GM12878 (cell line): ENCODE measurements at regions not wholly inside any gene's neighbourhood (a gene's known extent, or its start where the extent isn't known, plus 50 kb on each side); places are given as distances from the start of the nearest gene placed in this dataset.

Experiments
- CHD1 ChIP-seq: IDR thresholded peaks from 2 replicates; pipeline ENCODE4 v1.6.1; 2012; ENCODE audit warnings: low read depth, low read length, improper control_type of control experiment
- EZH2 ChIP-seq: IDR thresholded peaks from 2 replicates; pipeline ENCODE4 v1.6.1; 2012; ENCODE audit warnings: low read depth, mild to moderate bottlenecking, control low read depth, inconsistent platforms, low read length, borderline replicate concordance; ENCODE audit not compliant: control insufficient read depth
- JUNB ChIP-seq: IDR thresholded peaks from 2 replicates; pipeline ENCODE4 v1.6.1; 2016; ENCODE audit warnings: antibody characterized with exemption, mild to moderate bottlenecking
- NR2F1 ChIP-seq: fragments of 450-650 bp; conservative IDR thresholded peaks from 2 replicates; pipeline ENCODE4 v1.6.1; 2017; ENCODE audit warnings: mild to moderate bottlenecking
- POLR2A ChIP-seq: IDR thresholded peaks from 2 replicates; pipeline ENCODE4 v1.6.1; 2011; ENCODE audit warnings: low read depth, mild to moderate bottlenecking, low read length
- POLR2AphosphoS5 ChIP-seq: IDR thresholded peaks from 2 replicates; pipeline ENCODE4 v1.6.1; 2011; ENCODE audit warnings: mild to moderate bottlenecking, low read length, inconsistent platforms
- RBBP5 ChIP-seq: fragments of 200-600 bp; sonication (generic); conservative IDR thresholded peaks from 2 replicates; pipeline ENCODE4 v1.6.1; 2016
- YY1 ChIP-seq: IDR thresholded peaks from 2 replicates; pipeline ENCODE4 v1.6.1; 2011; ENCODE audit warnings: low read depth, mild to moderate bottlenecking, low read length
- ZZZ3 ChIP-seq: IDR thresholded peaks from 2 replicates; pipeline ENCODE4 v1.6.1; 2011; ENCODE audit warnings: low read depth; ENCODE audit not compliant: control insufficient read depth, insufficient read length
- TF ChIP-seq, protein P1 (sequence below): fragments of 450-650 bp; formaldehyde crosslinking; IDR thresholded peaks from 2 replicates; pipeline ENCODE4 v1.5.0; 2022; ENCODE audit warnings: mild to moderate bottlenecking, missing genetic modification characterization
- TF ChIP-seq, protein P2 (sequence below), 3 experiments: IDR thresholded peaks in 2 of 3; conservative IDR thresholded peaks in 1 of 3; 2 replicates each; pipeline ENCODE4 v1.5.1; 2011; ENCODE audit warnings: low read depth in 3 of 3, low read length in 3 of 3, mild to moderate bottlenecking in 3 of 3, control low read depth in 2 of 3, moderate library complexity in 2 of 3, inconsistent platforms in 1 of 3, mixed read lengths in 1 of 3; ENCODE audit not compliant: control insufficient read depth in 2 of 3, insufficient read depth in 1 of 3; ENCODE audit errors: extremely low read depth in 1 of 3

DNA sequence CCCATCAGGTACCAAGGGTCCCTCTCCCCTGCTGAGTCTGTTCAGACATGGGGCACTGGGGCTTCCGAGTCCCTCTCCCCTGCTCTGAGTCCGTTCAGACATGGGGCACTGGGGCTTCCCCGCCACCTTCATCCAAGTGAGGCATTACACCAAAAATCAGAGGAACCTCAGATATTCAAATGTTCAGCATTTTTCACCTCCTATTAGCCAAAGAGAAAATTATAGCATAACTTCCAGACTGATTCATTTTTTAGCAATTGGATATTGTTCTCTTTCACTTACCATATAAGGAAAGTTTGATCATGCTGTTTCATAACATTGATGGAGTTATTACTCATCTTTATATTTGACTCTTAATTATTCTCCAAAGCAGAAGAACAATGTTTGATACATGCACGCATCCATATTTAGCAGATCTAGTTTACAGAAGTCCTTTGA lies 213.9 kb downstream of the MTHFS start:
- TF ChIP-seq, protein P1, sequence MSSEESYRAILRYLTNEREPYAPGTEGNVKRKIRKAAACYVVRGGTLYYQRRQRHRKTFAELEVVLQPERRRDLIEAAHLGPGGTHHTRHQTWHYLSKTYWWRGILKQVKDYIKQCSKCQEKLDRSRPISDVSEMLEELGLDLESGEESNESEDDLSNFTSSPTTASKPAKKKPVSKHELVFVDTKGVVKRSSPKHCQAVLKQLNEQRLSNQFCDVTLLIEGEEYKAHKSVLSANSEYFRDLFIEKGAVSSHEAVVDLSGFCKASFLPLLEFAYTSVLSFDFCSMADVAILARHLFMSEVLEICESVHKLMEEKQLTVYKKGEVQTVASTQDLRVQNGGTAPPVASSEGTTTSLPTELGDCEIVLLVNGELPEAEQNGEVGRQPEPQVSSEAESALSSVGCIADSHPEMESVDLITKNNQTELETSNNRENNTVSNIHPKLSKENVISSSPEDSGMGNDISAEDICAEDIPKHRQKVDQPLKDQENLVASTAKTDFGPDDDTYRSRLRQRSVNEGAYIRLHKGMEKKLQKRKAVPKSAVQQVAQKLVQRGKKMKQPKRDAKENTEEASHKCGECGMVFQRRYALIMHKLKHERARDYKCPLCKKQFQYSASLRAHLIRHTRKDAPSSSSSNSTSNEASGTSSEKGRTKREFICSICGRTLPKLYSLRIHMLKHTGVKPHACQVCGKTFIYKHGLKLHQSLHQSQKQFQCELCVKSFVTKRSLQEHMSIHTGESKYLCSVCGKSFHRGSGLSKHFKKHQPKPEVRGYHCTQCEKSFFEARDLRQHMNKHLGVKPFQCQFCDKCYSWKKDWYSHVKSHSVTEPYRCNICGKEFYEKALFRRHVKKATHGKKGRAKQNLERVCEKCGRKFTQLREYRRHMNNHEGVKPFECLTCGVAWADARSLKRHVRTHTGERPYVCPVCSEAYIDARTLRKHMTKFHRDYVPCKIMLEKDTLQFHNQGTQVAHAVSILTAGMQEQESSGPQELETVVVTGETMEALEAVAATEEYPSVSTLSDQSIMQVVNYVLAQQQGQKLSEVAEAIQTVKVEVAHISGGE (CRISPR knock-in tag), result no peak
- TF ChIP-seq POLR2A (no peak), EZH2 (no peak), CHD1 (no peak), POLR2AphosphoS5 (no peak), JUNB (no peak), NR2F1 (no peak), YY1 (no peak), ZZZ3 (no peak), RBBP5 (no peak)
- TF ChIP-seq, protein P2, sequence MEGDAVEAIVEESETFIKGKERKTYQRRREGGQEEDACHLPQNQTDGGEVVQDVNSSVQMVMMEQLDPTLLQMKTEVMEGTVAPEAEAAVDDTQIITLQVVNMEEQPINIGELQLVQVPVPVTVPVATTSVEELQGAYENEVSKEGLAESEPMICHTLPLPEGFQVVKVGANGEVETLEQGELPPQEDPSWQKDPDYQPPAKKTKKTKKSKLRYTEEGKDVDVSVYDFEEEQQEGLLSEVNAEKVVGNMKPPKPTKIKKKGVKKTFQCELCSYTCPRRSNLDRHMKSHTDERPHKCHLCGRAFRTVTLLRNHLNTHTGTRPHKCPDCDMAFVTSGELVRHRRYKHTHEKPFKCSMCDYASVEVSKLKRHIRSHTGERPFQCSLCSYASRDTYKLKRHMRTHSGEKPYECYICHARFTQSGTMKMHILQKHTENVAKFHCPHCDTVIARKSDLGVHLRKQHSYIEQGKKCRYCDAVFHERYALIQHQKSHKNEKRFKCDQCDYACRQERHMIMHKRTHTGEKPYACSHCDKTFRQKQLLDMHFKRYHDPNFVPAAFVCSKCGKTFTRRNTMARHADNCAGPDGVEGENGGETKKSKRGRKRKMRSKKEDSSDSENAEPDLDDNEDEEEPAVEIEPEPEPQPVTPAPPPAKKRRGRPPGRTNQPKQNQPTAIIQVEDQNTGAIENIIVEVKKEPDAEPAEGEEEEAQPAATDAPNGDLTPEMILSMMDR (IDR thresholded peaks at IDR 0.05 in 2 of 3, conservative IDR thresholded peaks at IDR 0.05 in 1 of 3; ENCODE audit: control insufficient read depth in 2 of 3, extremely low read depth in 1 of 3, insufficient read depth in 1 of 3, low read depth in 3 of 3, low read length in 3 of 3), result no peak
